GM12878 (cell line): ENCODE measurements at regions not wholly inside any gene's neighbourhood (a gene's known extent, or its start where the extent isn't known, plus 50 kb on each side); places are given as distances from the start of the nearest gene placed in this dataset.
A peak's percentile ranks its signal among the peaks of the same experiment; 100 is the strongest.

Source experiments
- ATF2 ChIP-seq: IDR thresholded peaks from 2 replicates; pipeline ENCODE4 v1.6.1; 2012; ENCODE audit warnings: low read length, inconsistent platforms
- ATF3 ChIP-seq: IDR thresholded peaks from 2 replicates; pipeline ENCODE4 v1.6.1; 2011; ENCODE audit warnings: low read depth, mild to moderate bottlenecking, low read length, moderate library complexity, borderline replicate concordance; ENCODE audit errors: extremely low read depth
- CBX5 ChIP-seq: sonication (generic); IDR thresholded peaks from 2 replicates; pipeline ENCODE4 v1.6.1; 2016; ENCODE audit warnings: low read depth, moderate library complexity, mild to moderate bottlenecking, inconsistent platforms
- CREB1 ChIP-seq: IDR thresholded peaks from 2 replicates; pipeline ENCODE4 v1.6.1; 2012; ENCODE audit warnings: low read depth, mild to moderate bottlenecking, inconsistent platforms
- E2F4 ChIP-seq: IDR thresholded peaks from 2 replicates; pipeline ENCODE4 v1.6.1; 2012; ENCODE audit warnings: low read depth, low read length, improper control_type of control experiment
- EP300 ChIP-seq, 2 experiments: fragments of 150-350 bp in 1 of 2; IDR thresholded peaks; 2 replicates each; pipeline ENCODE4 v1.6.1; 2011 to 2012; ENCODE audit warnings: low read depth in 2 of 2, low read length in 2 of 2, borderline replicate concordance in 1 of 2, improper control_type of control experiment in 1 of 2, inconsistent platforms in 1 of 2; ENCODE audit not compliant: control insufficient read depth in 1 of 2
- ETV6 ChIP-seq, 2 experiments: fragments of 450-650 bp in 1 of 2; IDR thresholded peaks in 1 of 2; conservative IDR thresholded peaks in 1 of 2; 2 replicates each; pipeline ENCODE4 v1.6.1; 2014; ENCODE audit warnings: antibody characterized with exemption in 1 of 2, borderline replicate concordance in 1 of 2, low read depth in 1 of 2, mild to moderate bottlenecking in 1 of 2, moderate library complexity in 1 of 2
- FOS ChIP-seq: IDR thresholded peaks from 3 replicates; pipeline ENCODE4 v1.6.1; 2011; ENCODE audit warnings: borderline replicate concordance; ENCODE audit not compliant: insufficient read length; ENCODE audit errors: extremely low read depth
- IRF4 ChIP-seq: IDR thresholded peaks from 2 replicates; pipeline ENCODE4 v1.6.1; 2011; ENCODE audit warnings: low read depth, low read length
- JUND ChIP-seq: IDR thresholded peaks from 2 replicates; pipeline ENCODE4 v1.6.1; 2012; ENCODE audit warnings: low read depth, mild to moderate bottlenecking, low read length, improper control_type of control experiment, moderate library complexity
- NR2F1 ChIP-seq: fragments of 450-650 bp; conservative IDR thresholded peaks from 2 replicates; pipeline ENCODE4 v1.6.1; 2017; ENCODE audit warnings: mild to moderate bottlenecking
- RB1 ChIP-seq: fragments of 450-650 bp; formaldehyde crosslinking; IDR thresholded peaks from 2 replicates; pipeline ENCODE4 v1.6.1; 2017; ENCODE audit warnings: mild to moderate bottlenecking, borderline replicate concordance
- RFX5 ChIP-seq: IDR thresholded peaks from 2 replicates; pipeline ENCODE4 v1.6.1; 2011; ENCODE audit warnings: low read depth, low read length, improper control_type of control experiment
- RUNX3 ChIP-seq: IDR thresholded peaks from 2 replicates; pipeline ENCODE4 v1.6.1; 2012; ENCODE audit warnings: low read length, inconsistent platforms
- SIX5 ChIP-seq: IDR thresholded peaks from 2 replicates; pipeline ENCODE4 v1.6.1; 2011; ENCODE audit warnings: mild to moderate bottlenecking, low read depth, low read length, moderate library complexity; ENCODE audit not compliant: severe bottlenecking
- SMAD5 ChIP-seq: IDR thresholded peaks from 2 replicates; pipeline ENCODE4 v1.6.1; 2016; ENCODE audit warnings: antibody characterized with exemption, low read depth
- SREBF2 ChIP-seq: IDR thresholded peaks from 2 replicates; pipeline ENCODE4 v1.6.1; 2012; ENCODE audit warnings: mild to moderate bottlenecking, low read length
- TARDBP ChIP-seq: IDR thresholded peaks from 2 replicates; pipeline ENCODE4 v1.6.1; 2016; ENCODE audit warnings: borderline replicate concordance
- TBL1XR1 ChIP-seq: IDR thresholded peaks from 2 replicates; pipeline ENCODE4 v1.6.1; 2012; ENCODE audit warnings: low read depth, low read length, improper control_type of control experiment
- YY1 ChIP-seq: IDR thresholded peaks from 2 replicates; pipeline ENCODE4 v1.6.1; 2011; ENCODE audit warnings: low read depth, mild to moderate bottlenecking, low read length
- ZBED1 ChIP-seq: IDR thresholded peaks from 2 replicates; pipeline ENCODE4 v1.6.1; 2016; ENCODE audit warnings: borderline replicate concordance
- ZBTB40 ChIP-seq: fragments of 450-650 bp; IDR thresholded peaks from 2 replicates; pipeline ENCODE4 v1.6.1; 2016; ENCODE audit warnings: mild to moderate bottlenecking, moderate library complexity, borderline replicate concordance
- ZNF384 ChIP-seq: IDR thresholded peaks from 2 replicates; pipeline ENCODE4 v1.6.1; 2012; ENCODE audit warnings: low read depth, mild to moderate bottlenecking, low read length, improper control_type of control experiment, borderline replicate concordance
- ZZZ3 ChIP-seq: IDR thresholded peaks from 2 replicates; pipeline ENCODE4 v1.6.1; 2011; ENCODE audit warnings: low read depth; ENCODE audit not compliant: control insufficient read depth, insufficient read length

- TF ChIP-seq E2F4 (no peak), RB1 (no peak), ZZZ3 (no peak), TARDBP (no peak), TBL1XR1 (no peak), CBX5 (0 out of 2 replicates have a peak, but pooled peaks have one; percentile 57), RUNX3 (peak; percentile 33; the same call in 1 of the 2 replicates), ZBED1 (peak; percentile 36; the same call in 1 of the 2 replicates), JUND (no peak), ATF2 (no peak; the same call in none of the 2 replicates), ZBTB40 (no peak), ETV6 (conservative IDR thresholded peaks at IDR 0.05 in 1 of 2, IDR thresholded peaks at IDR 0.05 in 1 of 2; ENCODE audit: borderline replicate concordance in 1 of 2, low read depth in 1 of 2) (no peak; a peak in 1 of 4 replicates), YY1 (no peak), RFX5 (no peak), IRF4 (0 out of 2 replicates have a peak, but pooled peaks have one; percentile 24), FOS (no peak), SREBF2 (no peak), ZNF384 (no peak), SMAD5 (no peak), CREB1 (no peak), SIX5 (no peak), EP300 (IDR thresholded peaks at IDR 0.05; ENCODE audit: borderline replicate concordance in 1 of 2, control insufficient read depth in 1 of 2, low read depth in 2 of 2, low read length in 2 of 2) (peak in 1 of 2 experiments; percentile 54; a peak in 2 of 4 replicates), ATF3 (no peak), NR2F1 (no peak)
Measured at GRCh38 chr6:139903411-139904157, 529.1 kb upstream of the CITED2 start (continued).
